Liver (tissue), 3 donors: ENCODE measurements at regions not wholly inside any gene's neighbourhood (a gene's known extent, or its start where the extent isn't known, plus 50 kb on each side); places are given as distances from the start of the nearest gene placed in this dataset.

ENCODE experiments used
- EGR1 ChIP-seq, 2 donors: IDR thresholded peaks; 2 replicates each; pipeline ENCODE4 v1.6.1; 2016 to 2018; ENCODE audit warnings: antibody characterized with exemption in 2 of 2, low read depth in 2 of 2
- FOXA1 ChIP-seq: IDR thresholded peaks from 2 replicates; pipeline ENCODE4 v1.6.1; 2016; ENCODE audit warnings: antibody characterized with exemption
- GABPA ChIP-seq, 2 donors: IDR thresholded peaks in 1 of 2; conservative IDR thresholded peaks in 1 of 2; 2 replicates each; pipeline ENCODE4 v1.6.1; 2016; ENCODE audit warnings: antibody characterized with exemption in 2 of 2, mild to moderate bottlenecking in 1 of 2, moderate library complexity in 1 of 2
- HNF4G ChIP-seq: IDR thresholded peaks from 2 replicates; pipeline ENCODE4 v1.6.1; 2016; ENCODE audit warnings: antibody characterized with exemption
- RAD21 ChIP-seq, 2 donors: IDR thresholded peaks; 2 replicates each; pipeline ENCODE4 v1.6.1; 2016; ENCODE audit warnings: antibody characterized with exemption in 2 of 2, mild to moderate bottlenecking in 2 of 2
- TAF1 ChIP-seq: conservative IDR thresholded peaks from 2 replicates; pipeline ENCODE4 v1.6.1; 2016; ENCODE audit warnings: antibody characterized with exemption, mild to moderate bottlenecking
- TF ChIP-seq, protein P1 (sequence below): fragments of 150-350 bp; IDR thresholded peaks from 2 replicates; pipeline ENCODE4 v1.5.1; 2017; ENCODE audit warnings: improper control_type of control experiment, low read depth, low read length; ENCODE audit not compliant: missing input control
- TF ChIP-seq, protein P2 (sequence below): IDR thresholded peaks from 2 replicates; pipeline ENCODE4 v1.6.1; 2016; ENCODE audit warnings: antibody characterized with exemption
- TF ChIP-seq, protein P3 (sequence below): IDR thresholded peaks from 2 replicates; pipeline ENCODE4 v1.6.1; 2016; ENCODE audit warnings: antibody characterized with exemption
- TF ChIP-seq, protein P4 (sequence below): IDR thresholded peaks from 2 replicates; pipeline ENCODE4 v1.6.1; 2016; ENCODE audit warnings: antibody characterized with exemption
- donor health status: healthy.
- donor health status: healthy.

DNA sequence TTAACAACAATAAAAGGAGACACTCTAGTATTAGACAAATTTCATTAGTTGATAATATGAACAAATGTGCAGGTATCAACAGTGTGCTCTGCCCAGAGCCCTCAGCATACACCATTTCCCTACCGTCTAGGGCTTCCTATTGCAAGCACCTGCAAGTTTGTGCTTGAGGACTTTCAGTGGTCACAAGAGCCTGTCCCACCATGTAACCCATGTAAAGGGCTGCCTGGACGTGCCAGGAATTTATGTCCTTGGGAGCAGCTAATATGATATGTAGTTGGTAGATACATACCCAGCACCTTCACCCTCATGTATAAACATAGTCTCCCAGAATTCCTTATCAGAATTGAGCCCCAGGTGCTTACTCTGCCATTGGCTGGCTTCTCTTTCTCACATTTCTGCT lies 128.0 kb downstream of the UFM1 start:
- TF ChIP-seq, protein P1, sequence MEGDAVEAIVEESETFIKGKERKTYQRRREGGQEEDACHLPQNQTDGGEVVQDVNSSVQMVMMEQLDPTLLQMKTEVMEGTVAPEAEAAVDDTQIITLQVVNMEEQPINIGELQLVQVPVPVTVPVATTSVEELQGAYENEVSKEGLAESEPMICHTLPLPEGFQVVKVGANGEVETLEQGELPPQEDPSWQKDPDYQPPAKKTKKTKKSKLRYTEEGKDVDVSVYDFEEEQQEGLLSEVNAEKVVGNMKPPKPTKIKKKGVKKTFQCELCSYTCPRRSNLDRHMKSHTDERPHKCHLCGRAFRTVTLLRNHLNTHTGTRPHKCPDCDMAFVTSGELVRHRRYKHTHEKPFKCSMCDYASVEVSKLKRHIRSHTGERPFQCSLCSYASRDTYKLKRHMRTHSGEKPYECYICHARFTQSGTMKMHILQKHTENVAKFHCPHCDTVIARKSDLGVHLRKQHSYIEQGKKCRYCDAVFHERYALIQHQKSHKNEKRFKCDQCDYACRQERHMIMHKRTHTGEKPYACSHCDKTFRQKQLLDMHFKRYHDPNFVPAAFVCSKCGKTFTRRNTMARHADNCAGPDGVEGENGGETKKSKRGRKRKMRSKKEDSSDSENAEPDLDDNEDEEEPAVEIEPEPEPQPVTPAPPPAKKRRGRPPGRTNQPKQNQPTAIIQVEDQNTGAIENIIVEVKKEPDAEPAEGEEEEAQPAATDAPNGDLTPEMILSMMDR = no peak
- TF ChIP-seq, protein P2, sequence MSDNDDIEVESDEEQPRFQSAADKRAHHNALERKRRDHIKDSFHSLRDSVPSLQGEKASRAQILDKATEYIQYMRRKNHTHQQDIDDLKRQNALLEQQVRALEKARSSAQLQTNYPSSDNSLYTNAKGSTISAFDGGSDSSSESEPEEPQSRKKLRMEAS = no peak
- no peak for TF ChIP-seq HNF4G
- TF ChIP-seq, protein P3, sequence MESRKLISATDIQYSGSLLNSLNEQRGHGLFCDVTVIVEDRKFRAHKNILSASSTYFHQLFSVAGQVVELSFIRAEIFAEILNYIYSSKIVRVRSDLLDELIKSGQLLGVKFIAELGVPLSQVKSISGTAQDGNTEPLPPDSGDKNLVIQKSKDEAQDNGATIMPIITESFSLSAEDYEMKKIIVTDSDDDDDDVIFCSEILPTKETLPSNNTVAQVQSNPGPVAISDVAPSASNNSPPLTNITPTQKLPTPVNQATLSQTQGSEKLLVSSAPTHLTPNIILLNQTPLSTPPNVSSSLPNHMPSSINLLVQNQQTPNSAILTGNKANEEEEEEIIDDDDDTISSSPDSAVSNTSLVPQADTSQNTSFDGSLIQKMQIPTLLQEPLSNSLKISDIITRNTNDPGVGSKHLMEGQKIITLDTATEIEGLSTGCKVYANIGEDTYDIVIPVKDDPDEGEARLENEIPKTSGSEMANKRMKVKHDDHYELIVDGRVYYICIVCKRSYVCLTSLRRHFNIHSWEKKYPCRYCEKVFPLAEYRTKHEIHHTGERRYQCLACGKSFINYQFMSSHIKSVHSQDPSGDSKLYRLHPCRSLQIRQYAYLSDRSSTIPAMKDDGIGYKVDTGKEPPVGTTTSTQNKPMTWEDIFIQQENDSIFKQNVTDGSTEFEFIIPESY = no peak
- no peak for TF ChIP-seq EGR1 (IDR thresholded peaks at IDR 0.05; ENCODE audit: low read depth in 2 of 2)
- no peak for TF ChIP-seq GABPA (IDR thresholded peaks at IDR 0.05 in 1 of 2, conservative IDR thresholded peaks at IDR 0.05 in 1 of 2)
- no peak for TF ChIP-seq TAF1
- no peak for TF ChIP-seq FOXA1
- TF ChIP-seq, protein P4, sequence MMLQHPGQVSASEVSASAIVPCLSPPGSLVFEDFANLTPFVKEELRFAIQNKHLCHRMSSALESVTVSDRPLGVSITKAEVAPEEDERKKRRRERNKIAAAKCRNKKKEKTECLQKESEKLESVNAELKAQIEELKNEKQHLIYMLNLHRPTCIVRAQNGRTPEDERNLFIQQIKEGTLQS = no peak
- no peak for TF ChIP-seq RAD21 (IDR thresholded peaks at IDR 0.05)
